ENCODE measurements at regions not wholly inside any gene's neighbourhood (a gene's known extent, or its start where the extent isn't known, plus 50 kb on each side); places are given as distances from the start of the nearest gene placed in this dataset.

DNA sequence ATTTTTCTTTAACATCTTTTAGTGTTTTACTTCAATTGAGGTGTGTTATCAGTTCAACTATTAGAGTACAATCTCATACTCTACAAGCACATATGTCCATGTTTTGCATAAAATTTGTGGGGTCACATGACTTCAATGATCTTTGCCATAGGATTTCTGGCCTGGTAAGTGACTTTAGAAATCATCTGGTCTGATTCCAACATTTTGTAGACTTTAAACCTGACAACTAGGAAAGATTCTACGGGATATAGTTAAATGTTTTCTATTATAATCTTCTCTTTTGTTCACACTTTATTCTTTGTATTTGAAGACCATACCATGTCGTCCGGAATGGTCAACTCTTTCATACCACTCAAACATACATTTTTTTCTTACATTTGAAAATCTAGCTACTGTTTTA lies 62.0 kb upstream of the NEUROD1 start:
- Histone ChIP-seq H3K27me3 (ENCODE audit: control insufficient read depth in 2 of 2, insufficient read depth in 2 of 2, low read length in 2 of 2) (no peaks in the 10 kb centered on the region), H3K9me1 (replicated peaks; ENCODE audit: control insufficient read depth, extremely low read depth, insufficient read depth, low read length) (no peaks in the 10 kb centered on the region), H3K4me2 (ENCODE audit: insufficient read depth, low read length) (no peak overlapping the region), H3K9ac (replicated peaks; ENCODE audit: extremely low read depth, insufficient read depth, low read length) (no peak overlapping the region), H3K79me2 (ENCODE audit: control insufficient read depth, insufficient read depth, low read length) (no peaks in the 10 kb centered on the region), H3K4me1 (ENCODE audit: control insufficient read depth, extremely low read depth, insufficient read depth, low read length) (peaks cover 15% of the 10 kb centered on the region), H4K20me1 (replicated peaks; ENCODE audit: control insufficient read depth, extremely low read depth, insufficient read depth, low read length) (no peaks in the 10 kb centered on the region), H3K36me3 (ENCODE audit: control insufficient read depth in 2 of 2, extremely low read depth in 1 of 2, insufficient read depth in 2 of 2, low read length in 2 of 2) (no peaks in the 10 kb centered on the region), H3K4me3 (replicated peaks in 1 of 3; ENCODE audit: insufficient read depth in 1 of 3, low read depth in 1 of 3, low read length in 3 of 3) (no peak overlapping the region), H2AFZ (ENCODE audit: low read depth, low read length) (peak overlapping the region; percentile 62), H3K9me3 (replicated peaks; ENCODE audit: control insufficient read depth, insufficient read depth, low read length) (no peaks in the 10 kb centered on the region), H3K27ac (ENCODE audit: insufficient read depth, low read depth, low read length) (no peak overlapping the region)
- intact Hi-C loops (cut with micrococcal nuclease) (loop anchor here (2.0 kb wide), 3 partner anchors 36 to 908 kb away; no protein-coding TSS in a partner anchor), dilution Hi-C loops (cut with MboI; ENCODE audit: extremely low pct_ligation_motif_present, low sequenced_read_pairs) (no loop called here)
- FAIRE-seq (no peak), DNase-seq (ENCODE audit: low read depth, low spot score) (no peak)
- no TSS peak for BruUV-seq (replicated peaks)
- POLR2A ChIA-PET: interaction anchor here (1.2 to 1.7 kb wide), 2 partner anchors 150 to 162 kb away, joined by 8 read pairs; partner anchors contain the start of gene ITPRID2
- TF ChIP-seq MAX (IDR thresholded peaks at IDR 0.05; ENCODE audit: insufficient read depth, insufficient read length) (no peak), EZH2 (IDR thresholded peaks at IDR 0.05; ENCODE audit: borderline replicate concordance, low read depth, low read length, severe bottlenecking) (no peak), GATA2 (IDR thresholded peaks at IDR 0.05; ENCODE audit: insufficient read depth, insufficient read length, low read depth, low read length) (no peak), FOS (IDR thresholded peaks at IDR 0.05; ENCODE audit: borderline replicate concordance, insufficient read depth, low read length) (no peak), POLR2A (IDR thresholded peaks at IDR 0.05; ENCODE audit: low read depth, low read length) (no peak)
- TF ChIP-seq, protein P1, sequence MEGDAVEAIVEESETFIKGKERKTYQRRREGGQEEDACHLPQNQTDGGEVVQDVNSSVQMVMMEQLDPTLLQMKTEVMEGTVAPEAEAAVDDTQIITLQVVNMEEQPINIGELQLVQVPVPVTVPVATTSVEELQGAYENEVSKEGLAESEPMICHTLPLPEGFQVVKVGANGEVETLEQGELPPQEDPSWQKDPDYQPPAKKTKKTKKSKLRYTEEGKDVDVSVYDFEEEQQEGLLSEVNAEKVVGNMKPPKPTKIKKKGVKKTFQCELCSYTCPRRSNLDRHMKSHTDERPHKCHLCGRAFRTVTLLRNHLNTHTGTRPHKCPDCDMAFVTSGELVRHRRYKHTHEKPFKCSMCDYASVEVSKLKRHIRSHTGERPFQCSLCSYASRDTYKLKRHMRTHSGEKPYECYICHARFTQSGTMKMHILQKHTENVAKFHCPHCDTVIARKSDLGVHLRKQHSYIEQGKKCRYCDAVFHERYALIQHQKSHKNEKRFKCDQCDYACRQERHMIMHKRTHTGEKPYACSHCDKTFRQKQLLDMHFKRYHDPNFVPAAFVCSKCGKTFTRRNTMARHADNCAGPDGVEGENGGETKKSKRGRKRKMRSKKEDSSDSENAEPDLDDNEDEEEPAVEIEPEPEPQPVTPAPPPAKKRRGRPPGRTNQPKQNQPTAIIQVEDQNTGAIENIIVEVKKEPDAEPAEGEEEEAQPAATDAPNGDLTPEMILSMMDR (IDR thresholded peaks at IDR 0.05; ENCODE audit: extremely low read depth in 1 of 2, insufficient read depth in 1 of 2, low read depth in 1 of 2, low read length in 2 of 2): no peak
- CTCF ChIA-PET: interaction anchor here (0.9 to 4.2 kb wide), 43 partner anchors 9 to 907 kb away, joined by 3 to 415 read pairs (median 5); partner anchors contain the start of genes ITPRID2 and PPP1R1C

Measured in endothelial cell of umbilical vein (primary cell).